Karpas-422 (cell line): ENCODE measurements at regions not wholly inside any gene's neighbourhood (a gene's known extent, or its start where the extent isn't known, plus 50 kb on each side); places are given as distances from the start of the nearest gene placed in this dataset.

Experiments used
- DNase-seq: peaks from one replicate; pipeline ENCODE4 v3.0.0-alpha.2; 2015
- H2AFZ ChIP-seq: fragments of 200-600 bp; sonication (generic); 2 replicates; pipeline ENCODE4 v1.6.1; 2014; ENCODE audit warnings: antibody characterized with exemption, low read length, mixed read lengths
- H3K27ac ChIP-seq: fragments of 200-600 bp; sonication (generic); 2 replicates; pipeline ENCODE4 v1.5.1; 2014; ENCODE audit warnings: mild to moderate bottlenecking, low read length, moderate library complexity
- H3K27me3 ChIP-seq: fragments of 200-600 bp; sonication (generic); 2 replicates; pipeline ENCODE4 v1.6.1; 2014; ENCODE audit warnings: low read length, mixed read lengths
- H3K36me3 ChIP-seq: fragments of 200-600 bp; sonication (generic); 2 replicates; pipeline ENCODE4 v1.6.1; 2014; ENCODE audit warnings: low read length, mixed read lengths; ENCODE audit not compliant: insufficient read depth
- H3K4me1 ChIP-seq: fragments of 200-600 bp; sonication (generic); 2 replicates; pipeline ENCODE4 v1.6.1; 2014; ENCODE audit warnings: mild to moderate bottlenecking, low read length, mixed read lengths
- H3K4me2 ChIP-seq: fragments of 200-600 bp; sonication (generic); 2 replicates; pipeline ENCODE4 v1.6.1; 2014; ENCODE audit warnings: low read length, low read depth, mild to moderate bottlenecking; ENCODE audit not compliant: poor library complexity, severe bottlenecking
- H3K4me3 ChIP-seq: fragments of 200-600 bp; sonication (generic); 2 replicates; pipeline ENCODE4 v1.5.1; 2014; ENCODE audit warnings: mild to moderate bottlenecking, antibody characterized with exemption, low read length, mixed read lengths
- H3K79me2 ChIP-seq: fragments of 200-600 bp; sonication (generic); 2 replicates; pipeline ENCODE4 v1.6.1; 2014; ENCODE audit warnings: mild to moderate bottlenecking, low read length, mixed read lengths
- H3K9ac ChIP-seq: fragments of 200-600 bp; sonication (generic); 2 replicates; pipeline ENCODE4 v1.6.0; 2014; ENCODE audit warnings: low read length
- H3K9me2 ChIP-seq: fragments of 200-600 bp; sonication (generic), shearing (Covaris generic); replicated peaks from 2 replicates; pipeline ENCODE4 v1.6.0; 2014; ENCODE audit warnings: mild to moderate bottlenecking, low read length, moderate library complexity; ENCODE audit not compliant: insufficient read depth
- H3K9me3 ChIP-seq: fragments of 300-700, 200-600 bp; sonication (generic); 2 replicates; pipeline ENCODE4 v1.6.1; 2014; ENCODE audit warnings: low read length, mixed read lengths
- H4K20me1 ChIP-seq: fragments of 200-600 bp; sonication (generic); 2 replicates; pipeline ENCODE4 v1.6.1; 2014; ENCODE audit warnings: mild to moderate bottlenecking, antibody characterized with exemption, low read length, low read depth; ENCODE audit not compliant: insufficient read depth

- Histone ChIP-seq H2AFZ (no peak overlapping the region), H3K9me3 (no peaks in the 10 kb centered on the region), H3K27me3 (no peaks in the 10 kb centered on the region), H3K4me3 (no peak overlapping the region), H3K9ac (no peak overlapping the region), H3K4me2 (no peak overlapping the region), H3K9me2 (no peaks in the 10 kb centered on the region), H3K79me2 (no peaks in the 10 kb centered on the region), H3K27ac (no peak overlapping the region), H3K4me1 (peaks cover 4% of the 10 kb centered on the region; the same call in 1 of the 2 replicates), H3K36me3 (no peaks in the 10 kb centered on the region), H4K20me1 (no peaks in the 10 kb centered on the region)
- no peak for DNase-seq
These were observed 308.9 kb downstream of the NXPE2 start for GRCh38 chr11:114987186-114987760.

GRCh38 chr11:114988644-114989043 is 310.3 kb downstream of the NXPE2 start:
- H3K4me3 ChIP-seq = no peak overlapping the region
- no peak for DNase-seq
- no peak overlapping the region for H3K9ac ChIP-seq
- H3K9me3 ChIP-seq = no peaks in the 10 kb centered on the region
- no peaks in the 10 kb centered on the region for H3K27me3 ChIP-seq
- H4K20me1 ChIP-seq = no peaks in the 10 kb centered on the region
- H3K36me3 ChIP-seq = no peaks in the 10 kb centered on the region
- H3K4me2 ChIP-seq = no peak overlapping the region
- H3K9me2 ChIP-seq = no peaks in the 10 kb centered on the region
- no peak overlapping the region for H3K27ac ChIP-seq
- H2AFZ ChIP-seq = no peak overlapping the region
- H3K79me2 ChIP-seq = no peaks in the 10 kb centered on the region
- peaks cover 4% of the 10 kb centered on the region; the same call in 1 of the 2 replicates for H3K4me1 ChIP-seq

- H3K9me3 ChIP-seq = no peaks in the 10 kb centered on the region
These were observed 311.2 kb downstream of the NXPE2 start for GRCh38 chr11:114989536-114989935.

GRCh38 chr11:115005663-115006062 is 327.3 kb downstream of the NXPE2 start:
- no peaks in the 10 kb centered on the region for H3K27me3 ChIP-seq
- no peaks in the 10 kb centered on the region for H3K79me2 ChIP-seq
- no peak overlapping the region for H3K27ac ChIP-seq
- DNase-seq = no peak
- no peaks in the 10 kb centered on the region for H3K4me1 ChIP-seq
- H3K9ac ChIP-seq = no peak overlapping the region
- no peak overlapping the region for H3K4me2 ChIP-seq
- no peaks in the 10 kb centered on the region for H4K20me1 ChIP-seq
- H3K4me3 ChIP-seq = no peak overlapping the region
- H3K9me3 ChIP-seq = no peaks in the 10 kb centered on the region
- H3K36me3 ChIP-seq = no peaks in the 10 kb centered on the region
- H2AFZ ChIP-seq = no peak overlapping the region
- no peaks in the 10 kb centered on the region for H3K9me2 ChIP-seq

More at GRCh38 chr11:114989536-114989935, 311.2 kb downstream of the NXPE2 start:
- Histone ChIP-seq H3K9me2 (no peaks in the 10 kb centered on the region), H3K9ac (no peak overlapping the region), H3K4me3 (no peak overlapping the region), H3K4me1 (peaks cover 4% of the 10 kb centered on the region; the same call in 1 of the 2 replicates), H3K4me2 (no peak overlapping the region), H3K27ac (no peak overlapping the region), H3K36me3 (no peaks in the 10 kb centered on the region), H3K79me2 (no peaks in the 10 kb centered on the region), H2AFZ (no peak overlapping the region), H3K27me3 (no peaks in the 10 kb centered on the region), H4K20me1 (no peaks in the 10 kb centered on the region)
- no peak for DNase-seq

GRCh38 chr11:115007851-115008250 is 329.5 kb downstream of the NXPE2 start:
- Histone ChIP-seq H3K27ac (no peak overlapping the region), H3K4me3 (no peak overlapping the region), H3K9me3 (no peaks in the 10 kb centered on the region), H3K4me1 (no peaks in the 10 kb centered on the region), H3K36me3 (no peaks in the 10 kb centered on the region), H2AFZ (no peak overlapping the region), H3K9me2 (no peaks in the 10 kb centered on the region), H3K9ac (no peak overlapping the region), H3K4me2 (no peak overlapping the region), H3K79me2 (no peaks in the 10 kb centered on the region), H4K20me1 (no peaks in the 10 kb centered on the region), H3K27me3 (no peaks in the 10 kb centered on the region)
- no peak for DNase-seq

- Histone ChIP-seq H3K36me3 (no peaks in the 10 kb centered on the region), H3K9ac (no peak overlapping the region), H2AFZ (no peak overlapping the region), H3K4me3 (no peak overlapping the region), H3K27ac (no peak overlapping the region), H4K20me1 (no peaks in the 10 kb centered on the region), H3K9me2 (no peaks in the 10 kb centered on the region), H3K9me3 (no peaks in the 10 kb centered on the region), H3K4me1 (no peaks in the 10 kb centered on the region), H3K27me3 (no peaks in the 10 kb centered on the region), H3K79me2 (no peaks in the 10 kb centered on the region), H3K4me2 (no peak overlapping the region)
- no peak for DNase-seq
These were observed 330.5 kb downstream of the NXPE2 start for GRCh38 chr11:115008799-115009198.

GRCh38 chr11:115017529-115017928 is 339.2 kb downstream of the NXPE2 start:
- H3K9me2 ChIP-seq = no peaks in the 10 kb centered on the region
- no peak overlapping the region for H2AFZ ChIP-seq
- no peaks in the 10 kb centered on the region for H3K9me3 ChIP-seq
- no peak for DNase-seq
- no peaks in the 10 kb centered on the region for H4K20me1 ChIP-seq
- H3K36me3 ChIP-seq = no peaks in the 10 kb centered on the region
- no peaks in the 10 kb centered on the region for H3K27me3 ChIP-seq
- no peaks in the 10 kb centered on the region for H3K4me1 ChIP-seq
- H3K9ac ChIP-seq = no peak overlapping the region
- no peak overlapping the region for H3K4me3 ChIP-seq
- H3K27ac ChIP-seq = no peak overlapping the region
- H3K79me2 ChIP-seq = no peaks in the 10 kb centered on the region
- H3K4me2 ChIP-seq = no peak overlapping the region

- H3K9me3 ChIP-seq = no peaks in the 10 kb centered on the region
- H3K9me2 ChIP-seq = no peaks in the 10 kb centered on the region
- H3K36me3 ChIP-seq = no peaks in the 10 kb centered on the region
- no peak for DNase-seq
- H3K79me2 ChIP-seq = no peaks in the 10 kb centered on the region
- no peaks in the 10 kb centered on the region for H3K27me3 ChIP-seq
- no peak overlapping the region for H3K27ac ChIP-seq
- H3K9ac ChIP-seq = no peak overlapping the region
- no peaks in the 10 kb centered on the region for H3K4me1 ChIP-seq
- no peak overlapping the region for H2AFZ ChIP-seq
- H3K4me2 ChIP-seq = no peak overlapping the region
- H3K4me3 ChIP-seq = no peak overlapping the region
- H4K20me1 ChIP-seq = no peaks in the 10 kb centered on the region
These were observed 351.8 kb downstream of the NXPE2 start for GRCh38 chr11:115030166-115030565.
